Neural cell (in vitro differentiated cells): ENCODE measurements at regions not wholly inside any gene's neighbourhood (a gene's known extent, or its start where the extent isn't known, plus 50 kb on each side); places are given as distances from the start of the nearest gene placed in this dataset.

Experiments
- RAD21 ChIP-seq: fragments of 450-650 bp; conservative IDR thresholded peaks from 2 replicates; pipeline ENCODE4 v1.6.1; 2014; ENCODE audit warnings: antibody characterized with exemption, mild to moderate bottlenecking, moderate library complexity
- TF ChIP-seq, protein P1 (sequence below): fragments of 450-650 bp; IDR thresholded peaks from 2 replicates; pipeline ENCODE4 v1.5.1; 2014; ENCODE audit warnings: antibody characterized with exemption, mild to moderate bottlenecking, moderate library complexity; ENCODE audit not compliant: poor library complexity, severe bottlenecking

DNA sequence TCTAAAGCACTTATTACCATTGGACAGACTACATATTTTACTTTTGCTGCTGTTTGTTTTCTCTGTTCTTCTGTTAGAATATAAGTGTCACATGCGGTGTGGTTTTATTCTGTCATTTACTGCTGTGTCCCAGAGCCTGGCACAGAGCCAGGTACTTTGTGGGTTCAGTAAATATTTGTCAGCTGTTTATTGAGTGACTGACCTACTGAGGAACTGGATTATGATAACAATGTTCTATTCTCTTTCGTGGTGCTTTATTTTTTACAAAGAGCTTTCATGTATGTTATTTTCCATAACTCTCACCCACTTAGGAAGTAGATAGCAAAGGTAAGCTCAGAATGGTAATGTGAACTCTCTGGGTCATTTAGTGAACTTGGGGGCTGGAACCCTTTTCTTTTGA, 118.8 kb downstream of the RWDD3 start:
- TF ChIP-seq RAD21: no peak
- TF ChIP-seq, protein P1, sequence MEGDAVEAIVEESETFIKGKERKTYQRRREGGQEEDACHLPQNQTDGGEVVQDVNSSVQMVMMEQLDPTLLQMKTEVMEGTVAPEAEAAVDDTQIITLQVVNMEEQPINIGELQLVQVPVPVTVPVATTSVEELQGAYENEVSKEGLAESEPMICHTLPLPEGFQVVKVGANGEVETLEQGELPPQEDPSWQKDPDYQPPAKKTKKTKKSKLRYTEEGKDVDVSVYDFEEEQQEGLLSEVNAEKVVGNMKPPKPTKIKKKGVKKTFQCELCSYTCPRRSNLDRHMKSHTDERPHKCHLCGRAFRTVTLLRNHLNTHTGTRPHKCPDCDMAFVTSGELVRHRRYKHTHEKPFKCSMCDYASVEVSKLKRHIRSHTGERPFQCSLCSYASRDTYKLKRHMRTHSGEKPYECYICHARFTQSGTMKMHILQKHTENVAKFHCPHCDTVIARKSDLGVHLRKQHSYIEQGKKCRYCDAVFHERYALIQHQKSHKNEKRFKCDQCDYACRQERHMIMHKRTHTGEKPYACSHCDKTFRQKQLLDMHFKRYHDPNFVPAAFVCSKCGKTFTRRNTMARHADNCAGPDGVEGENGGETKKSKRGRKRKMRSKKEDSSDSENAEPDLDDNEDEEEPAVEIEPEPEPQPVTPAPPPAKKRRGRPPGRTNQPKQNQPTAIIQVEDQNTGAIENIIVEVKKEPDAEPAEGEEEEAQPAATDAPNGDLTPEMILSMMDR: no peak
